ENCODE measurements at regions not wholly inside any gene's neighbourhood (a gene's known extent, or its start where the extent isn't known, plus 50 kb on each side); places are given as distances from the start of the nearest gene placed in this dataset.

- DNase-seq (ENCODE audit: low spot score): no peak
- H2AFZ ChIP-seq (ENCODE audit: low read length): no peak overlapping the region
- H3K79me2 ChIP-seq (ENCODE audit: insufficient read depth, low read depth, low read length): no peaks in the 10 kb centered on the region
- no peak overlapping the region for H3K4me2 ChIP-seq (ENCODE audit: low read length)
- no peak for TF ChIP-seq CTCF (conservative IDR thresholded peaks at IDR 0.05; ENCODE audit: low read length)
- no peak for TF ChIP-seq EZH2phosphoT487 (IDR thresholded peaks at IDR 0.05; ENCODE audit: borderline replicate concordance, low read depth, low read length)
- no peaks in the 10 kb centered on the region for H3K4me1 ChIP-seq (ENCODE audit: insufficient read depth, low read length, poor library complexity, severe bottlenecking)
- no peaks in the 10 kb centered on the region for H3K9me3 ChIP-seq (ENCODE audit: low read length)
- H3K4me3 ChIP-seq (ENCODE audit: low read depth, low read length, poor library complexity, severe bottlenecking): no peak overlapping the region
- H3K27ac ChIP-seq (ENCODE audit: low read depth, low read length, poor library complexity, severe bottlenecking): no peak overlapping the region
- H4K20me1 ChIP-seq (ENCODE audit: insufficient read depth, low read length): no peaks in the 10 kb centered on the region
- ChIA-PET POLR2A (no interaction called here), CTCF (ENCODE audit: unreplicated experiment) (no interaction called here)
- no peaks in the 10 kb centered on the region for H3K9me2 ChIP-seq (ENCODE audit: insufficient read depth, low read length)
- intact Hi-C loops (cut with micrococcal nuclease; ENCODE audit: unreplicated experiment): no loop called here
- no peaks in the 10 kb centered on the region for H3K36me3 ChIP-seq (ENCODE audit: insufficient read depth, low read length)
- BruUV-seq (replicated peaks): no TSS peak
These were observed 234.7 kb downstream of the HTR1A start for GRCh38 chr5:63727583-63727982.

- intact Hi-C loops (cut with micrococcal nuclease; ENCODE audit: unreplicated experiment): no loop called here
These were observed 235.7 kb downstream of the HTR1A start for GRCh38 chr5:63726496-63726895.

GRCh38 chr5:63719147-63719546 lies 243.1 kb downstream of the HTR1A start:
- Histone ChIP-seq H3K4me1 (ENCODE audit: insufficient read depth, low read length, poor library complexity, severe bottlenecking) (no peaks in the 10 kb centered on the region), H3K36me3 (ENCODE audit: insufficient read depth, low read length) (no peaks in the 10 kb centered on the region), H3K9me2 (ENCODE audit: insufficient read depth, low read length) (no peaks in the 10 kb centered on the region), H3K79me2 (ENCODE audit: insufficient read depth, low read depth, low read length) (no peaks in the 10 kb centered on the region), H3K9me3 (ENCODE audit: low read length) (no peaks in the 10 kb centered on the region), H2AFZ (ENCODE audit: low read length) (no peak overlapping the region), H4K20me1 (ENCODE audit: insufficient read depth, low read length) (no peaks in the 10 kb centered on the region), H3K4me2 (ENCODE audit: low read length) (no peak overlapping the region), H3K4me3 (ENCODE audit: low read depth, low read length, poor library complexity, severe bottlenecking) (no peak overlapping the region), H3K27ac (ENCODE audit: low read depth, low read length, poor library complexity, severe bottlenecking) (no peak overlapping the region)
- no peak for DNase-seq (ENCODE audit: low spot score)
- CTCF ChIA-PET (ENCODE audit: unreplicated experiment): no interaction called here
- TF ChIP-seq CTCF (conservative IDR thresholded peaks at IDR 0.05; ENCODE audit: low read length) (no peak), EZH2phosphoT487 (IDR thresholded peaks at IDR 0.05; ENCODE audit: borderline replicate concordance, low read depth, low read length) (no peak)
- no TSS peak for BruUV-seq (replicated peaks)
- POLR2A ChIA-PET: interaction anchor here (0.6 kb wide), 2 partner anchors 19 to 36 kb away, joined by 3 read pairs; no protein-coding TSS in a partner anchor
- intact Hi-C loops (cut with micrococcal nuclease; ENCODE audit: unreplicated experiment): no loop called here

More at GRCh38 chr5:63726496-63726895, 235.7 kb downstream of the HTR1A start:
- ChIA-PET POLR2A (no interaction called here), CTCF (ENCODE audit: unreplicated experiment) (no interaction called here)
- Histone ChIP-seq H3K27ac (ENCODE audit: low read depth, low read length, poor library complexity, severe bottlenecking) (no peak overlapping the region), H3K9me2 (ENCODE audit: insufficient read depth, low read length) (no peaks in the 10 kb centered on the region), H3K4me1 (ENCODE audit: insufficient read depth, low read length, poor library complexity, severe bottlenecking) (no peaks in the 10 kb centered on the region), H3K4me2 (ENCODE audit: low read length) (no peak overlapping the region), H4K20me1 (ENCODE audit: insufficient read depth, low read length) (no peaks in the 10 kb centered on the region), H3K79me2 (ENCODE audit: insufficient read depth, low read depth, low read length) (no peaks in the 10 kb centered on the region), H3K9me3 (ENCODE audit: low read length) (no peaks in the 10 kb centered on the region), H3K36me3 (ENCODE audit: insufficient read depth, low read length) (no peaks in the 10 kb centered on the region), H3K4me3 (ENCODE audit: low read depth, low read length, poor library complexity, severe bottlenecking) (no peak overlapping the region), H2AFZ (ENCODE audit: low read length) (no peak overlapping the region)
- no TSS peak for BruUV-seq (replicated peaks)
- TF ChIP-seq CTCF (conservative IDR thresholded peaks at IDR 0.05; ENCODE audit: low read length): no peak
- no peak for TF ChIP-seq EZH2phosphoT487 (IDR thresholded peaks at IDR 0.05; ENCODE audit: borderline replicate concordance, low read depth, low read length)
- no peak for DNase-seq (ENCODE audit: low spot score)
